LNCaP clone FGC (cell line): ENCODE measurements at regions not wholly inside any gene's neighbourhood (a gene's known extent, or its start where the extent isn't known, plus 50 kb on each side); places are given as distances from the start of the nearest gene placed in this dataset.

Experiments used
- DNase-seq: peaks from one replicate; pipeline ENCODE4 v3.0.0-alpha.2; 2011; ENCODE audit warnings: low read depth
- H3K4me3 ChIP-seq: 2 replicates; pipeline ENCODE4 v1.5.1; 2011; ENCODE audit warnings: mild to moderate bottlenecking, low read depth, low read length, control low read depth
- CTCF ChIP-seq: IDR thresholded peaks from 2 replicates; pipeline ENCODE4 v1.5.1; 2012; ENCODE audit warnings: mild to moderate bottlenecking; ENCODE audit not compliant: control insufficient read depth, insufficient read depth; ENCODE audit errors: extremely low read depth

DNA sequence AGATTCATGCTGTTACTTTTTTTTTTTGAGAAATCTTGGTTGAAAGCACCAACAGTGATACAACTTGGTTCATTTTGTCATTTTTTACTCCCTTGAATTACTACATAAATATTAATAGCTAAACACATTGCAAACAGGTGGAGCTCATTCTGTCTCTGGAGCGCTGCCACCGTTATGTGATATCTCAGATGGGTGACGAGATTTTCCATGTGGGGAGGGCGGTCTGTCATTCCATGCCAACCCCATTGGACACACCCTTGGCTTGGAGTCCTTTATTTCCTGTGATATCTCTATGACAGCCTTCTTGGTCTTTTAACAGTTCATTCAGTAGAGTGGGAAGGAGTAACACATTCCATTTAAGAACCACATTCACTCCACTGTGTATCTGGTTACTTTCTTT lies 794.8 kb downstream of the SATB2 start:
- TF ChIP-seq CTCF: no peak
- no peak overlapping the region for H3K4me3 ChIP-seq
- no peak for DNase-seq

- DNase-seq: no peak
- no peak overlapping the region for H3K4me3 ChIP-seq
- TF ChIP-seq CTCF: no peak
Observed at GRCh38 chr2:198660501-198660900, 797.2 kb downstream of the SATB2 start.

- no peak overlapping the region for H3K4me3 ChIP-seq
- no peak for TF ChIP-seq CTCF
- no peak for DNase-seq
Observed at GRCh38 chr2:198659096-198659870, 798.5 kb downstream of the SATB2 start.

- peak; percentile 56 for TF ChIP-seq CTCF
- DNase-seq: peak; percentile 3
- no peak overlapping the region for H3K4me3 ChIP-seq
Observed at GRCh38 chr2:198657512-198658121, 800.1 kb downstream of the SATB2 start.

- TF ChIP-seq CTCF: no peak
- H3K4me3 ChIP-seq: no peak overlapping the region
- no peak for DNase-seq
Observed at GRCh38 chr2:198656869-198657268, 800.9 kb downstream of the SATB2 start.

DNA sequence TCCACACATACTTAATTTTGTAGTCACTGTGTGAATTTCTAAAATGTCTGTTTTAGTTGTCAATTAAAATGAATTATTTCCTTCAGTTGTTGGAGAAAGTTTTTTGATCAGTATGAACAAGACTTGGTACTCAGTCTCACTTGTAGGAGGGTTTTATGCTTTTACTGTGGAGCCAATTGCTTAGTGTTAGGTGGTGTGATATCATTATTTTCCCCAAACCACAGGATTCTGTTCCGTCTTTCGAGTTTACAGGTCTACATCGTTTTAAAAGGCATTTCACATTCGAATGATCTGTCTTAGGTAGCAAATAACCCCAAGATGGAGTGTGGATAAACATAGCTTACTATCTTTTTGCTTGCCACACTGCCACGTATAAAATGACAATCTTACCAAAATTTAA lies 803.1 kb downstream of the SATB2 start:
- H3K4me3 ChIP-seq: no peak overlapping the region
- DNase-seq: no peak
- no peak for TF ChIP-seq CTCF
